GM06990 (cell line): ENCODE measurements at regions not wholly inside any gene's neighbourhood (a gene's known extent, or its start where the extent isn't known, plus 50 kb on each side); places are given as distances from the start of the nearest gene placed in this dataset.

Source experiments
- DNase-seq: peaks from one replicate; pipeline ENCODE4 v3.0.0-alpha.2; 2011; ENCODE audit not compliant: insufficient read length; ENCODE audit errors: extremely low read depth
- H3K27me3 ChIP-seq: replicated peaks from 2 replicates; pipeline ENCODE4 v1.6.0; 2011; ENCODE audit warnings: low read length; ENCODE audit not compliant: control insufficient read depth, insufficient read depth
- H3K36me3 ChIP-seq: 2 replicates; pipeline ENCODE4 v1.5.1; 2011; ENCODE audit warnings: low read length; ENCODE audit not compliant: control insufficient read depth, insufficient read depth
- H3K4me3 ChIP-seq: replicated peaks from 2 replicates; pipeline ENCODE4 v1.5.1; 2011; ENCODE audit warnings: low read depth, mild to moderate bottlenecking, control low read depth, low read length
- CTCF ChIP-seq: IDR thresholded peaks from 2 replicates; pipeline ENCODE4 v1.5.1; 2011; ENCODE audit warnings: low read length, control low read depth, mild to moderate bottlenecking, inconsistent platforms; ENCODE audit not compliant: insufficient read depth, poor library complexity, severe bottlenecking

GRCh38 chr3:73952781-73953180 lies 328.0 kb upstream of the PDZRN3 start:
- TF ChIP-seq CTCF, result no peak
- H3K36me3 ChIP-seq, result no peaks in the 10 kb centered on the region
- no peak overlapping the region for H3K4me3 ChIP-seq
- H3K27me3 ChIP-seq, result no peaks in the 10 kb centered on the region
- DNase-seq, result no peak

GRCh38 chr3:73950865-73951558 lies 326.3 kb upstream of the PDZRN3 start:
- Histone ChIP-seq H3K36me3 (no peaks in the 10 kb centered on the region), H3K4me3 (no peak overlapping the region), H3K27me3 (no peaks in the 10 kb centered on the region)
- no peak for TF ChIP-seq CTCF
- DNase-seq, result no peak

- no peak overlapping the region for H3K4me3 ChIP-seq
- H3K27me3 ChIP-seq, result no peaks in the 10 kb centered on the region
- no peak for DNase-seq
- H3K36me3 ChIP-seq, result no peaks in the 10 kb centered on the region
- no peak for TF ChIP-seq CTCF
Observed at GRCh38 chr3:73945541-73945940, 320.8 kb upstream of the PDZRN3 start.

- Histone ChIP-seq H3K4me3 (no peak overlapping the region), H3K27me3 (no peaks in the 10 kb centered on the region), H3K36me3 (no peaks in the 10 kb centered on the region)
- TF ChIP-seq CTCF, result no peak
- DNase-seq, result no peak
Observed at GRCh38 chr3:73939985-73940384, 315.2 kb upstream of the PDZRN3 start.

- TF ChIP-seq CTCF, result no peak
- Histone ChIP-seq H3K36me3 (no peaks in the 10 kb centered on the region), H3K4me3 (no peak overlapping the region), H3K27me3 (no peaks in the 10 kb centered on the region)
- DNase-seq, result no peak
Observed at GRCh38 chr3:73933585-73933984, 308.8 kb upstream of the PDZRN3 start.

- Histone ChIP-seq H3K27me3 (no peaks in the 10 kb centered on the region), H3K36me3 (no peaks in the 10 kb centered on the region), H3K4me3 (no peak overlapping the region)
- no peak for TF ChIP-seq CTCF
- DNase-seq, result no peak
Observed at GRCh38 chr3:73927203-73927570, 302.4 kb upstream of the PDZRN3 start.
